GM12874 (cell line): ENCODE measurements at regions not wholly inside any gene's neighbourhood (a gene's known extent, or its start where the extent isn't known, plus 50 kb on each side); places are given as distances from the start of the nearest gene placed in this dataset.

Experiments
- CTCF ChIP-seq: IDR thresholded peaks from 2 replicates; pipeline ENCODE4 v1.5.1; 2011; ENCODE audit warnings: low read depth, mild to moderate bottlenecking, control low read depth, low read length, moderate library complexity; ENCODE audit not compliant: insufficient read depth

DNA sequence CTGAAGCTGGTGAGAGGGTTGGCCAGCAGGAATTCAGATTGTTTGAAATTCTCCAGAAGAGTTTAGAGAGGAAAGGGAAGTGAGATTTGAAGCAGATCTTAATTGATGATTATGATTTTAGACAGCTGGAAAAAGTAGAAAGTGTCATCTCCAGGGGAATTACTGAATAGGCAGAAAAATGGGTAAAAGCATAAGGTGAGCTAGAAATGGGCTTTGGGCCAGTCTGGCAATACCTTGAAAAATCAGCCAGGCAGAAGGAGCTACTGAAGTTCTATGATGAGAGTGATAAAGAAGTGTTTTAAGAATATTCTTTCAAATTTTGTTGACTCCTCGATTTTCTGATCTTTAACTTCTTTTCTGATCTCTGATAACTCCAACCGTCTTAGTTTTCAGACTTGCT is 172.9 kb upstream of the CCDC150 start:
- no peak for TF ChIP-seq CTCF

GRCh38 chr2:196468394-196468793 is 171.1 kb upstream of the CCDC150 start:
- peak; percentile 7; the same call in 1 of the 2 replicates for TF ChIP-seq CTCF

DNA sequence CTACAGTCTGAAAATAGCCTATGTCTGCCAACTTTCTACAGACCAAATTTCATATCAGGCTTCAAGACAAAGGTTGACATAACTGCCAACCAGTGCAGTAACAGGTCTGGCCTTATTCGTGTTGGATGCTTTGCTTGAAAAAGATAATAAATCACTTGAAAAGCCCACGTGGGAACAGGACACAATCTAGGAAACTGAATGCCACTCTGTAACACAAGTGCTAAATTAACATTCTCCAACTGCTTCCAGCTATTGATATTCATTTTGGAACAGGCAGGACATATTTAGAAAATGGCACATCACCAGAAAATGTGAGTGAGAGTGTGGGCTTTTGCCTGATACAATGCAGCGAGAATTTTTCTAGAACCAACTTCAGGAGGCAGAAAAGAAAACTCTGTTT is 165.9 kb upstream of the CCDC150 start:
- TF ChIP-seq CTCF, result no peak

- no peak for TF ChIP-seq CTCF
These were observed 163.9 kb upstream of the CCDC150 start for GRCh38 chr2:196475611-196476010.

GRCh38 chr2:196478588-196478987 is 160.9 kb upstream of the CCDC150 start:
- TF ChIP-seq CTCF, result no peak

DNA sequence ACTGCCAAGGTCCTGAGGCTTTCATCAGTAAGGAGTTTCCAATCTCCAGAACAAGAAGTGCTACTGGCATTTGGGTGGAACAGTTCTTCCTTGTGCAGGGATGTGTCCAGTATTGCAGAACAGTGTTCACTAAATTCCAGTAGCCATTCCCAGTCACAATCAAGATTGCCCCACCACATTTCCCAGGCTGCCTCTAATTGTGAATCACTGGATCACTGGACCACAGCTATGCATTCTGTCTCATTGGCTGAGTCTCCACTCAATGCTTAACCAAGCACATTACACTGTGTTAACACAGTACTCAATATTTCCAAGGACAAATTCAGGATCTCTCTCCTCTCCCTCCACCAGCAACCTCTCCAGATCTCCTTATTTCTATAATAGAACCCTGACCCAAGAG is 160.2 kb upstream of the CCDC150 start:
- TF ChIP-seq CTCF, result no peak

DNA sequence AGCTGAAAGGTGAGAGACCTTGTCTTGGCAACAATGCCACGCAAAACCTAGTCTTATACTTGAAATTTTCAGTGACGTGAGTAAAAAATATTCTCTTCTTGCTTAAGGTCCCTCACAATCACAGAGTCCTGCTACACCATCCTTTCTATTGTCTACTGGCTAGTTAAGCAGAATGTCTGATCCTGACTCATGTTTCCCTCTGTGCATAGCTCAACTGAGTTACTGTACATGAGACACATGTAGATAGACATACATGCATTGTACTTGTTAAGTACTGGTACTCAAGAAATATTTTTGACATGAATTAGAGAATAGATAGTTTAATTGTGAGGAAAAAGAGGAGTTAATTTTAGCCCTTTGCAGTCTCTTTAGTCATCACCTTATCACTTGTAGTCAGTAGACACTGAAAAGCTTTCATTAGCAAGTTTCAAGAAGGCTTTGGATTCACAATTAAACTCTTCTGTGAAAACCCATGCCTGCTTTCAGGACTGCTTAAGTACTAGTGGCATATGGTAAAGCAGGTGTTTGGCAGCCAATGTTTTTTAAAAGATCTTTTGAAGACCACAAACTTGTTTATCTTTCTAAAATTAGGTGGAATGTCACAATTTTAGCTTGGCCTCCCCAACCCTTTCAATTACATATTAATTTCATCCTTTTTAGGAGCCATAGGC is 158.7 kb upstream of the CCDC150 start:
- no peak for TF ChIP-seq CTCF
